ENCODE measurements at regions not wholly inside any gene's neighbourhood (a gene's known extent, or its start where the extent isn't known, plus 50 kb on each side); places are given as distances from the start of the nearest gene placed in this dataset.

DNA sequence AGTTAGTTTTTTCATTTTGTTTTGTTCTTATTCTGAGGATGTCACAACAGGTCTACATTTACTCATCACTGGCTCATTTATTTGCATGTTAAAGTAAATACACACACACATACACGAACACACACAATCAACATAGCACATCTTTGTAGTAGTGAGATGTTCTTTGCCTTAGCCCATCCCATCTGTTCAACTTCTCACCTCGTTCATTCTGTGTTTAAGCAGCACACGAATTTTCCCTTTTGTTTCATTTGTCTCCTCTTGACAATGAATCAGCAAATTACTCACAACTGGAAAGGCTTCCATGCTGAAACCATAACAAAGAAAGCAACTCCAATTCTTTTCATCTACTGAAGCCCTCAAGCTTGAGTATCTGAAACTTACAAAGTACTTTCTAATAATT, 133.3 kb upstream of the CHRM3 start:
- Histone ChIP-seq H3K4me3 (no peak overlapping the region), H3K27ac (no peak overlapping the region), H3K4me1 (no peaks in the 10 kb centered on the region), H3K36me3 (no peaks in the 10 kb centered on the region), H3K27me3 (no peaks in the 10 kb centered on the region), H3K9me3 (peaks cover 0 to 2% (median 0%) of the 10 kb centered on the region in 4 donors)
- 59 to 72% methylated on average over 3 of the region's 3 CpGs for WGBS, 2 donors
- no peak for DNase-seq
- TF ChIP-seq POLR2AphosphoS5 (IDR thresholded peaks at IDR 0.05) (no peak), CTCF (IDR thresholded peaks at IDR 0.05) (no peak), POLR2A (IDR thresholded peaks at IDR 0.05) (no peak), EP300 (IDR thresholded peaks at IDR 0.05) (no peak)
- intact Hi-C loops (cut with DNase I): no loop called here

DNA sequence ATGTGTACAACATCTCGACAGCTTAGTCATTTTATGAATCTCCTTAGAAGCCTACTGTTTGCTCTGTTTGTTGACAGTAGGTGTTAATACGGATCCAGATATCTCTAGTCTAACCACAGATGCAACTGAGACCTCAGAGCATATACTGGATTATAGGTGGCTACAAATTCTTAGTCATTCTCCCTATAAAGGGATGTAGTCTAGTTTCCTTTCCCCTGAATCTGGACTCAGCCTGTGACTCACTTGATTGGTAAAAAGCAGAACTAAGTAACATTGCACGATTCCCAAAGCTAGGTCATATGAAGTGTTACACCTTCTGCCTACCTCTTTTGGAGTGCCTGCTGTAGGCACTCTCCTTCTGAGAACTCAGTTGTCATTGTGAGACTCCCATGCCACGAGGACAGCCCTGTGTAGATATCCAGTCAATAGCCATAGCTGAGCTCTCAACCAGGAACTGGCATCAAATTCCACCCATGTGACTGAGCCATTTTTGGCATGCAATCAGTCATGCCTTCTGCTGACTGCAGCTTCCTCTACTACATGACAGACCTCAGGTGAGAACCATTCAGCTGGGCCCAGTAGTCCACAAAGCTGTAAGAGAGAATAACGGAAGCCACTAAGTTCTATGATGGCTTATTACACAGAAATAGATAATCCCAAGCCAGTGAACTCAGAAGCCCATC, 135.9 kb upstream of the CHRM3 start:
- no peak for TF ChIP-seq EP300 (IDR thresholded peaks at IDR 0.05)

GRCh38 chr1:239247285-239247684, 139.1 kb upstream of the CHRM3 start:
- no peak for TF ChIP-seq POLR2AphosphoS5 (IDR thresholded peaks at IDR 0.05)
- TF ChIP-seq CTCF (IDR thresholded peaks at IDR 0.05): no peak
- no peak for TF ChIP-seq EP300 (IDR thresholded peaks at IDR 0.05)
- TF ChIP-seq POLR2A (IDR thresholded peaks at IDR 0.05): no peak
- Histone ChIP-seq H3K4me1 (no peaks in the 10 kb centered on the region), H3K27me3 (no peaks in the 10 kb centered on the region), H3K27ac (no peak overlapping the region), H3K36me3 (no peaks in the 10 kb centered on the region), H3K9me3 (no peaks in the 10 kb centered on the region), H3K4me3 (no peak overlapping the region)
- intact Hi-C loops (cut with DNase I): no loop called here
- no peak for DNase-seq

More for the DNA sequence above, 135.9 kb upstream of the CHRM3 start:
- intact Hi-C loops (cut with DNase I): no loop called here
- no peak overlapping the region for H3K27ac ChIP-seq
- 58 to 64% methylated on average over 5 of the region's 5 CpGs for WGBS, 2 donors
- no peaks in the 10 kb centered on the region for H3K4me1 ChIP-seq
- no peaks in the 10 kb centered on the region for H3K27me3 ChIP-seq
- no peaks in the 10 kb centered on the region for H3K36me3 ChIP-seq
- no peak overlapping the region for H3K4me3 ChIP-seq
- DNase-seq: no peak
- no peaks in the 10 kb centered on the region for H3K9me3 ChIP-seq

DNA sequence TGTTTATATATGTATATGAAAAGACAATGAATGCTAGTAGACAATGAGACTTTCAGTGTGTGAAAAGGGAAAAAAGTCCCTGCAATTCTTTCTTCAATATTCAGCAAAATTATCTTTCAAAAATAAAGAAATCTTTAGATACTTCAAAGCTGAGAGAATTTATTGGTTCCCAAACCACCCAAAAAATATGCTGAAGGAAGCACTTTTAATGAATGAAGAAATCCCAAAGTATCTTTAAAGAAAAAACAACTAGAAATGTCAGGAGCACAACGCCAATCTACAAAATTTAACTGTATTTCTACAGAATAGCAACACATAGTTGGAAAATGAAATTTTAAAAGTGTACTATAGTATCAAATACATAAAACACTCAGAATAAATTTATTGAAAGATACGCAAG, 142.3 kb upstream of the CHRM3 start:
- TF ChIP-seq POLR2AphosphoS5 (IDR thresholded peaks at IDR 0.05) (no peak), EP300 (IDR thresholded peaks at IDR 0.05) (no peak), POLR2A (IDR thresholded peaks at IDR 0.05) (no peak), CTCF (IDR thresholded peaks at IDR 0.05) (no peak)
- intact Hi-C loops (cut with DNase I): no loop called here

GRCh38 chr1:239243006-239243405, 143.4 kb upstream of the CHRM3 start:
- H3K4me1 ChIP-seq: no peaks in the 10 kb centered on the region
- H3K27ac ChIP-seq: no peak overlapping the region
- TF ChIP-seq EP300 (IDR thresholded peaks at IDR 0.05) (no peak), CTCF (IDR thresholded peaks at IDR 0.05) (no peak), POLR2AphosphoS5 (IDR thresholded peaks at IDR 0.05) (no peak), POLR2A (IDR thresholded peaks at IDR 0.05) (no peak)
- intact Hi-C loops (cut with DNase I): no loop called here
- no peak for DNase-seq
- no peaks in the 10 kb centered on the region for H3K36me3 ChIP-seq
- H3K27me3 ChIP-seq: no peaks in the 10 kb centered on the region
- 82 to 90% methylated on average over 2 of the region's 2 CpGs for WGBS, 2 donors
- no peaks in the 10 kb centered on the region for H3K9me3 ChIP-seq
- no peak overlapping the region for H3K4me3 ChIP-seq

More for the DNA sequence above, 142.3 kb upstream of the CHRM3 start:
- Histone ChIP-seq H3K4me3 (no peak overlapping the region), H3K36me3 (no peaks in the 10 kb centered on the region), H3K27ac (no peak overlapping the region), H3K9me3 (no peaks in the 10 kb centered on the region), H3K4me1 (no peaks in the 10 kb centered on the region), H3K27me3 (no peaks in the 10 kb centered on the region)
- 91 to 95% methylated on average over 2 of the region's 2 CpGs for whole genome bisulfite sequencing, 2 donors
- DNase-seq: no peak

Data from sigmoid colon (tissue), 6 donors.